HG02884 (cell line): ENCODE measurements at regions not wholly inside any gene's neighbourhood (a gene's known extent, or its start where the extent isn't known, plus 50 kb on each side); places are given as distances from the start of the nearest gene placed in this dataset.

Experiments used
- ATAC-seq: cut with Tn5 transposase; IDR thresholded peaks from one replicate; pipeline ENCODE4 v1.9.1; 2021; ENCODE audit warnings: mild to moderate bottlenecking, moderate library complexity; ENCODE audit not compliant: unreplicated experiment

DNA sequence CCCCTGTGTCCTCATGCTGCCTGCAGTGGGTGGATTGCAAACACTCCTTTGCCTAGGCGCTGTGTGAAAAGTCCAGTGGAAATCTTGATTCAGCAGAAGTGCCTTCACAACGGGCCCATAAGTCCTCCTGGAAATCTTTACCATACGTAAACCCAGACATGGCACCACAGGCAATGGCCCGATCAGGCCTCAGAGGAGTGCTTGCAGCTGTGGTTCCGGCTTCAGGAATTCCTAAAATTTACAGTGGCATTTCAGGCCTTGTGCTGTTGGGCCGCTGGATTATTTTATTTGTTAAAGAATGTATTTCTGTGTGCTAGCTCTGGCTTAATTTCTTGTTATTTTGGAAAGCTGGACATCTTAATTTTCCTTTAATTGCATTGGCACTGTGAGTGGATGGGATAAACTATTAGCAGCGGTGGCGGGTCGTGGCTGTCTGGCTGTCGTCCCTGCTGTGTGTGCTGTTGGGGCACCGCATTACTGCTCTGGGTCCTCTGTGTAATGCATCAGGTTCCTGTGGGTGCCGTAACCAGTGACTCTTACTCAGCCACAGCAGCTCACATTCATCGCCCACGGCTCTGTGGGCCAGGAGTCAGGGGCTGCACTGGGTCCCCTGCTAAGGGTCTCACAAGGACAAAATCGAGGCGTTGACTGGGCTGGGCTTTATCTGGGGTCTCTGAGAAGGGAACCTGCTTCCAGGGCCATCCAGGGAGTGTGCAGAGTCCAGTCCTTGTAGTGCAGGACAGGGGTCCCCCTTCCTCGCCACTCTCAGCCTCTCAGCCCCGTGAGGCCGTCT is 73.1 kb downstream of the RTP5 start:
- ATAC-seq = no peak

DNA sequence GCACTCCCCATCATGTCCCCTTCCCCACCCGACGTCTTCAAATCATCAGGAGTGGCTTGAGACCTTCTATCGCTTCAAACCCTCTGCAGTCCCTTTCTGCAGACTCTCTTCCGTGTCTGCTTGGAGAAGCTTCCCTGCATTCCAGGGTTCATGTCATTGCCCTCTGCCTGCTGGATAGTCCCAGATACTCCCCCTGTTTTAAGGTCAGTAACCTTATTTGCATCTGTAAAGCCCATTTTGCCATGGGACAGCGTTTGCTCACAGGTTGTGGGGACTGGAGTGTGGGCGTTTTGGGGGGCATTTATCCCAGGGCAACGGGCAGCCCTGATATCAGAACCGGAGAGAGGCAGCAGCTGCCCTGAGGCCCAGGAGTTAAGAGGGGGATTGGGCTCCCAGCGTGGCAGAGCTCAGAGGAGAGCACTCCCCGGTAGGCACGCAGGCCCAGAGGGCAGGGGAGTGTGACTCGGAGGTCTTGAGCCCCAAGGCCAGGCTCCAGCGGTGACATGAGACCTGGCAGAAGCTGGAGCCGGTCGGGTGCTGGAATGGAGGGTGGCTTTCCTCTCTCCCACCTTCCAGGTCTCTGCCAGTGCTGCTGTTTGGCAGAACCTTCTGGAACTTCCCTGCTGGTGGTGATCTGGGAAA is 73.8 kb downstream of the RTP5 start:
- ATAC-seq = no peak

DNA sequence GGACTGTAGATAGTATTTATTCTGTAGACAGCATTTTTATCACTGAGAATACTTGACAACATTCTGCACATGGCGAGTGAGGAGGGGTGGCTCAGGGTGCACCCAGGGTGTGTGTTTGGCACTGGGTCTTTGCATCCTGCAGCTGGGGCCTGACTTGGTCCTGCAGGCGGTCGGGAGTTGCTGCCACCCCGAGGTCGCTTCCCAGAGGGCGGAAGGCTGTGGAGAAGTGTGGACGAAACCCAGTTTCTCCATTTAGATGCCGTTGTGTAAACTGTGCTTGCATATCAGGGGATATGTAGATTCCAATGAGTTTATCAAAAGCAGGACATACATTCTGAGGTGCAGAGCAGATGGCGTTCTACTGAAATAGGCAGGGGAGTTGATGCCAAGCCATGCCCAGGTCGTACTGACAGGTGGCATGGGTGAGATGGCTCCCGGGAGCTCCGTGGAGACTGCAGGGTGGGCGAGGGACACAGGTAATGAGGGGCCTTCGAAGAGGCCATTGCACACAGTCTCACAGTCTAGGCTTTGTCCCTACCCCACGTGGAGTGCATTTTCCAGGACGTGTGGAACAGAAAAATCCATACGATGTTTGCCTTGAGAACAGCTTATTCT is 74.5 kb downstream of the RTP5 start:
- ATAC-seq = no peak

DNA sequence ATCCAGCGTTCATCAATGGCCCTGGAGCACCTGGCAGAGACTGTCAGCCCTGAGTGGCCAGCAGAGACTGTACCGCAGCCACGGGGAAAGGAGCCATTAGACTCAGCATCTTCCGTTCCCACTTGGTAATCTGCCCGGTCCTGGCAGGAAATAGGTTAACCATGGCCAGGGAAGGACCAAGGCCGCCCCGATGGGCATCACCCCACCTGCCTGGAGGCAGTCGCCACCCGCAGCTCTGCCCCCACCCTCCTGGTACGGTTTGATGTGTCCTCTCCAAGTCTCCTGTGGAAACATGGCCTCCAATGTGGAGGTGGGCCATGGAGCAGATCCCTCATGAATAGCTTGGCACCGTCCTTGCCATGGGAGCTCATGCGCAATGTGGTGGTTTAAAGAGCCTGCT is 75.3 kb downstream of the RTP5 start:
- no peak for ATAC-seq

DNA sequence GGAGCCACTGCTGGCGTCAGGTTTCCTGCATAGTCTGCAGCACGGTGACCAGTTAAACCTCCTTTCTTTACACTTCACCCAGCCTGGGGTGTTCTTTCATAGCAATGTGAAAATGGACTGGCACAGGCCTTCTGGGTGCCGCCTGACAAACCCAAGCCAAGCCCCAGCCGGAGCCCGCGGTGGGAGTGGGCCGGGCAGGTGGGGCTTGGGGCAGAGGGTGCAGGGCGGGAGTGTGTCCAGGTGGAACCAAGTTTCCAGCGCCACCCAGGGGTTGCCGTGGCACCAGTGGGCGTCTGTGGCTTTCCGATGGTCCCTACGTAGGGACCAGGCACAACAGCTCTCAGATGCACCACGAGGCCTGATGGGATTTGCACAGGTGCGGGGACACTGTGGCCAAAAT is 75.8 kb downstream of the RTP5 start:
- ATAC-seq = no peak

DNA sequence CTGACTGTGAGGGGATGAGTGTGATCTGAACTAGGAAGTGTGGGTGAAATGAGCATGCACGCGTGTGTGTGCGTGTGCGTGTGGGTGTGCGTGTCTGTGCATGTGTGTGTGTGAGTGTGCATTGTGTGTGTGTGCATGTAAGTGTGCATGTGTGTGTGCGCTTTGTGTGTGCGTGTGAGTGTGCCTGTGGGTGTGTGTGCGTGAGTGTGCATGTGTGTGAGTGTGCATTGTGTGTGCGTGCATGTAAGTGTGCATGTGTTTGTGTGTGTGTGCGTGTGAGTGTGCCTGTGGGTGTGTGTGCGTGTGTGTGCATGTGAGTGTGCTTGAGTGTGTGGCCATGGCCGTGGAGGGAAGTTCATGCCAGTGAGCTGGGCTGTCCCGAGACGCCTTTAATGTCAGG is 76.3 kb downstream of the RTP5 start:
- no peak for ATAC-seq

DNA sequence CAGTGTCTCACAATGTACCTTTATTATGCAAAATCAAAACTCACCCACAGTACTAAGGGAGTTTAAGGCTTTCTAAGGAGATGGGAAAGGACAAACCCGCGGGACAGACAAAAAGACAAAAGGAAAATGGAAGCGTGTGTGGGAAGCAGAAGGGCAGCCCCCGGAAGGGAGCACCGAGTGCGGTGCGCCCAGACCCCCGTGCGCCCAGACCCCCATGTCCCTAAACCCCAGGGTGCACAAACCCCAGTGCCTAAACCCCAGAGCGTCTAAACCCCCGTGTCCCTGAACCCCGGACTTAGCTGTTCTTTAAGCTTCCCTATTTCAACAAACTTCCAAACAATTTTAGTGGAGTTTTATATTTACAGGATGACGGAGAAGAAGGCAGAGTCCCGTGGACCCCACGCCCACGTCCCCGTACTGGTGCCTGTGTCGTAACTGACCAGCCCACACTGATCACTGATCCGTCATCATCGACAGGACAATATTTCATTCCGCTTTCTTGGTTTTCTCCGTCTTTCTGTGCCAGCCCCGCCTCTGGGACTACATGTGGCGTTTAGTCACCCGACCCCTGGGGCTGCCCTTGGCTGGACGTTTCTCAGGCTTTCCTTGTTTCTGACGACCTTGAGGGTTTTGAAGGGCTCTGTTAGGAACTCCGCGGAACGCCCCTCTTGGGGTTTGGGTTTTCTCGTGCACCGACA is 76.9 kb downstream of the RTP5 start:
- no peak for ATAC-seq

DNA sequence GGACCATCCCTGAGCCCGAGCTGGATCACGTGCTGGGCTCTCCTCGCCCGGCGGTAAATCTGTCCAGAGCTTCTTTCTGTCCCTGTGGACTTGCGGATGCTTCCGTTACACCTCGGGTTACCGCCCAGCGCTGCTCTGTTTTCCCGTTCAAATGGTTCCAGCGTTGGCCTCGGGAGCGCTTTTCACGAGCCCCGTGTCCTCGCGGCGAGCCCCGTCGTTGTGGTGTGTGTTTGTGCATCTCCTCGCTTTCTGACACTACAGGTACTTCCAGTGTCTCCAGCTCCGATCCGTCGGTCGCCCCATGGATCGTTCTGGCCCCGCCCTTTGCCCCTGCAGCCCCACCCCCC is 77.4 kb downstream of the RTP5 start:
- no peak for ATAC-seq

DNA sequence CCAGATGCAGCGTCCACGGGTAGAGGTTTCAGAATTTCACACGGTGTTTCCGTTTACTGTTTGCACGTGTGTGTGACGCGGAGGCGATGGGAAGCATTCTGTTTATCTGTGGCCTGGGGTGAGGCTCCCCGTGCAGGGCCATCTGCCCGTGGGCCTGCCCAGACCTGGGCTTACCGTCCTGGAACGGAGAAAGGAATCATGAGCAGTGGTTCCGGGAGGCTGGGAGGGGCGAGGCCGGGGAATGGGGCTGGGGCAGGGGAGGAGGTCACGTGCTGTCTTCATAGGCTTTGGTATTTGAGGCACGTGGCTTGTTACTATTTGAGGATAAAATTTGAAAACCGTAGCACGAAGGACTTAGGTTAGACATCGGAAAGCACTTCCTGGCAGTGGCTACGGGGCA is 77.9 kb downstream of the RTP5 start:
- ATAC-seq = no peak

DNA sequence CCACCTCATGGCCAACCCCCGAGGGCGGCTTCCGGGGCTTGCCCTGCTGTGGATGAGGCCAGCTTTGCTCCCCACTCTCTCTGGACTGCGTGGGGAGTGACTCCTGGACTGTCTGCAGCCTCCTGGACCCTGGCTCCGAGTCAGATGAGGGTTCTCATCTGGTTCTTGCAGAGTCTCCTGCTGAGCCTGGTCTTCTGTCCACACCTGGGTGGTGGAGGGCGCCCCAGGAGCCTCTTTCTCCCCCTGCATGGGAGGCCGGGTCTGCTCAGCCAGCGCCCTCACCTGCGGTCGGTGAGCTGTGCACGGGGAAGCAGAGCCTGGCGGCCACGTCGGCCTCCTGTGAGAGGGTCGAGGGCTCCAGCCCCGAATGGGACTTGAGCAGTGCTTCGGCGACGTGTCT is 78.3 kb downstream of the RTP5 start:
- ATAC-seq = no peak

DNA sequence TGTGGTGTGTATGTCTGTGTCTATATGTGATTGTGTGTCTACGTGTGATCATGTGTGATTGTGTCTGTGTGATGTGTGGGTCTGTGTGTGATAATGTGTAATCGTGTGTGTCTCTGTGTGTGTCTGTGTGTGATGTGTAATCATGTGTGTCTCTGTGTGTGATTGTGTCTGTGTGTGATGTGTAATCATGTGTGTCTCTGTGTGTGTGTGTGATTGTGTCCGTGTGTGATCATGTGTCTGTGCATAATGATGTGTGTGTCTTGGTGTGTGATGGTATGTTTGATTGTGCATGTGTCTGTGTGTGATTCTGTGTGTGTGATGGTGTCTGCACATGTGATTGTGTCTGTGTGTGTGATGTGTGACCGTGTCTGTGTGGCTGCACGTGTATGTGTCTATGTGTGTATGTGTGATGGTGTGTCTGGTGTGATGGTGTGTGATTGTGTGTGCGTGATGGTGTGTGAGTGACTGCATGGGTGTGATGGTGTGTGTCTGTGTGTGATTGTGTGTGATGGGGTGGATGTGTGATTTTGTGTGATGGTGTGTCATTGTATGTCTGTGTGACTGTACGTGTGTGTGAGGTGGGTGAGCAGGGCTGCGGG is 78.9 kb downstream of the RTP5 start:
- no peak for ATAC-seq

DNA sequence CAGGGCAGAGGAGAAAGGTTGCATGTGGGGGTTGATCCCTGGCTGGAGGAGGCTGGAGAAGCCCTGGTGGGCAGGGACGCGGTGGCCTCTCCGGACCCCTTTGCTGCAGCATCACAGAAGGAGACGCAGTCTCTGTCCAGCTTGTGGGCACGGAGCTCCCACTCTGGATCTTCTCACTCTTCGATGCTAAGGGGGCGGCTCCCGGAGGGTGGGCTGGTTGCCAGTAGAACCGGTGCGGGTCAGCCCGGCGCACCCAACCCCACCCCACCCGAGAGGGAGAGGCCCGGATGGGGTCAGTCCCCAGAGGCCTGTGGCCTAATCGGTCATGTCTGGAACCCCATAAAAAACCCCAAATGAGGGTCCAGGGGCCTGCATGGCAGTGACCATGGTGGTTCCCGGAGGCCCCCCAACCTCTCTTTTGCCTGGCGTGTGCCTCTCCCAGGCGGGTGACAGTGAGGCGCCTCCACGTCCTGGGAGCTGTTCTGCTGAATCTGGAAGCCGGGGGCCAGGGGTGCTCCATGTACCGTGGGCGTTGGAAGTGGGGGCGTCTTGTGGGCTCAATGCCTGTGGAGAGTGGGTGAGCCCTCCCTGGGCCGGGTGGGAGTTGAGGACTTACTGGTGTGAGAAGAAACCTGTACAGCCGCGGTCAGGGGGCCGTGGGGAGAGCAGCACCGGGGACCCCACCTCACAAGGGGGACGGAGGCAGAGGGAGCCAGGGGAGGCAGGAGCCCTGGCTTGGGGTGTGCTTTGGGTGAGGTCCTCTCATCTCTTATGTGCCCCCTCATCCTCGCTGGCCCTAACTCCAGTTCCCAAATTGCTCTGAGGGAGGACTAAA is 79.6 kb downstream of the RTP5 start:
- no peak for ATAC-seq

DNA sequence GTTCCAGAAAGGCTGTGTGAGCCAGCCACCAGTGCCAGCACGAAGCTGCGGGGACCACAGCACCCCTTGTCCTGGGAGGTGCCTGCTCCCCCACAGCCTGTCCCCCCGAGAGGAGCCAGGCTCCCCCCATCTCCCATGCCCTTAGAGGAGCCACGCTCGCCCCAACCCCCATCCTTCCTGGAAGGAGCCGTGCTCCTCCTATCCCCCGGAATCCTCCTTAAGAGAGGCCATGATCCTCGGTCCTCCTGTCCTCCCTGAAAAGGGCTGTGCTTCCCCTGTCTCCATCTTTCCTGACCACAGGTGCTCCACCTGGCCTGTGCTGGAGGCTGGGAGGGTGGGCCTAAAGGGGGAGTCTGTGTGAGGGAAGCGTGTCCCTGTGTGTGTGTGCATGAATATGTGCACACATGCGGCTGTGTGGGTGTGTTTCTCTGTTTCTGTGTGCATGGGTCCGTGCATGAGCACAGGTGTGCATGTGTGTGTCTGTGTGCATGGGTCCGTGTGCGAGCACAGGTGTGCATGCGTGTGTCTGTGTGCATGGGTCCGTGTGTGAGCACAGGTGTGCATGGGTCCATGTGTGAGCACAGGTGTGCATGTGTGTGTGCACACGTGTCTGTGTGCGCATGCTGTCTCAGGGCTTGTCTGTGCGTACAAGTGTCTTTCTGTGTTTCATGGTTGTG is 80.3 kb downstream of the RTP5 start:
- no peak for ATAC-seq

DNA sequence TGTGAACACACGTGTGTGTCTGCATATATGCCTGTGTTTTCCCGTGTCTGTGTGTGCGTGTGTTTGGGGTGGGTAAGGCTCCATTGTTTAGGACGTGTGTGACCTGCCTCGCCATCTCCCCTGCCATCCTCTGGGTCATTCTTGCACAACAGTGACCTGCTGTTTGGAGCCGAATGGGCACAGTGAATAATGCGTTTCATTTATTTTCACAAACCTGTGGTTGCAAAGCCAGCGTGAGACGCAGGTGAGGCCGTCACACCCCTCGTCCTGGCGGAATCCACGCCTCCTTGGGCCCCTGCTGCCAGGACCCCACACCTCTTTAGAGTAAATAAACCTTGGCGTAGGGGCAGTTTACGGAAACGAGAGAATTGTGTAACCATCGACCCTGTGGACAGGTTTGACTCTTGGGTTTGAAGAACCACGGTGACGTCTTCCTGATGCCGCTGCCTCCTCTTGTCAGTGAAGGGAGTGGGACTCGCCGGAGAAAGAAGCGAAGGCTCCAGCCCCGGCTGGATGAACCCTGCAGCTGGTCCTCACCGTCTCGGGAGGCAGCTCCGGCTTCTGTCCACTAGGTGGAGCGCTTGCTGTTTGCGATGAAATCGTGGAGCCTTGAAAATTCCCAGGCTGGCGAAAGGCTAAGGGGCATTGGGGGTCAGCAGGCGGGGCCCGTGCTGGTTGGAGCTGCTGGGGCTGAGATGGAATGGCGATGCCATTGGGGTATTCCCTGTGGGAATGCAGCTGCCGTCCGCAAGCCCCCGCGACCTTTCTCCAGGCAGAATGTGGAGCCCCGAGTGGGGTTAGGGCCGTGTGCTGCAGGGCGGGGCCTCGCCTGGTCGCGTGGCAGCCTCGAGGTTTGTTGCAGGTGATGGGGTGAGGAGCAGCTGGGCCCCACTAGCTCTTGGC is 81.1 kb downstream of the RTP5 start:
- no peak for ATAC-seq

DNA sequence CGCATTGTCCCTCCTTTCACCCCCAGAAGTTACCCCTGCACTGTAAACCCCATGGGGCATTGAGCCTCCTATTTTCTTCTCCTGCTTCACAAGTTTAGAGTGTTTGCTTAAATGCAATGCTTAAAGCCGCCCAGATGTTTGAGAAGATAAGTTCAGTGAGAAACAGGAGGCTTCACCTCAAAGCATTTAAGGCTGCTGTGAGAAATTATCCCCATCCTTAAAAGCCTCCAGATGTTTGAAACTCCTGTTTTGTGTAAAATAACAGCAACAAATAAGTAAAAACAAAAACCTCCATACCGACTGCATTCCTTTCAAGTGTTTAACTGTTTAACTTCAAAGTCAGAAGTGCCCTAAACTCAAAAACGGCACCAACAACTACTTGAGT is 81.8 kb downstream of the RTP5 start:
- ATAC-seq = no peak

DNA sequence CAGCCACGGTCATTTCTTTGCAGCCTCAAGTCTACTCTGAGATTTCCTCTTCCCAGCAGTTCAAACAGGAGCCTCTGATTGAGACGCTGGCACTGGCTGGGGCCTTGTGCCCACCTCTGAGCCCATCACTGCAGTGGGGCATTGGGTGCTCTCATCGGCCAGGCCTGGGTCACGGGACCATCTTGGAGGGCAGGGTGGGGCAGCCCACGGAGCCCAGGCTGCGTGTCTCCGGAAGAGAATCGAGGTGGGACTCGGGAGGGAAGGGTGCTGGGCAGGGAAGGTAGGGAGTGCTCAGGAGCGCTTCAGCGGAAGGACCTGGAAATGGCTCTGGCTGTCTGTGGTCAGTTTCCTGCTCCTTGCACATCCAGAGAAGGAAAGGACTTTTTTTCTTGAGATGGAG is 82.4 kb downstream of the RTP5 start:
- ATAC-seq = no peak

DNA sequence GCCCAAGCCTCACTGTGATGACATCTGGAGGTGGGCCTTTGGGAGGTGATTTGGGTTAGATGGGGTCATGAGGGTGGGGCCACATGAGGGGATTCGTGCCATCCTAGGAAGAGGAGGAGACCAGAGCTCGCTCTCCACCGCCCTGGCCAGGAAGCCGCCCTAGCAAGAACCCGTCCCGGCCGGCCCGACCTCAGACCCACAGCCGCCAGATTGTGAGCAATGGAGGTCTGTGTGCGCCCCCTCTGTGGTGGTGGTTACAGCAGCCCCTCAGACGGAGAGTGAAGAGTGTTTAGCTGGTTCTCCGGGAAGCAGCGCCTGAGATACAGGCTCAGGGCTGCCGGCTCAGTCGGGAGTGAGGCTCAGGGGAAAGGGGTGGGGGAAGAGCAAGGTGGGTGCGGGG is 83.3 kb downstream of the RTP5 start:
- ATAC-seq = no peak

DNA sequence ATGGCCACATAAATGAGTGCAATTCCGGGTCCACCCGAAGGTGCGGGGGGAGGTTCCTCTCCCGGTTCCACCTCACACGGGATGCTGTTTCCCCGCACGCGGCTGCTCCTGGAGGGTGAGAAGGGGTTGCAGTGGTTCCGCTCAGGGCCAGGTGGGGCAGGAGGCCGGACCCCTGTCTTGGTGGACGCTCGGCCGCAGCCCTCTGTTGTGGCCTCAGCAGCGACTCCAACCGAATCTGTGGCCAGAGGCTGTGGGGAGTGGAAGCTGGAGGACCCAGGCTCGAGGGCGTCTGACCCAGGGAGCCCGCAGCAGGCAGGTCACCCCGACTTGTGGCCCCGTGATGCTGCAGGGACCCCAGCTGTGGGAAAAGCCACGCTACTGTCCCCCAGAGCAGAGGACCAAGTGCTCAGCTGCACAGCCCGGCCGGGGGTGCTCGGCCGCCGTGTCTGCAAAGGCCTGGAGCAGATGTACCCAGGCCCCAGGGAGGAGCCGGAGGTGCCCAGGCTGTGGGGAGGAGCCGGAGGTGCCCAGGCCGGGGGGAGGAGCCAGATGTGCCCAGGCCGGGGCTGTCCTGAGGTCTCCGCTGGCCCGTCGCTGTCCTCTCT is 83.9 kb downstream of the RTP5 start:
- no peak for ATAC-seq
